Uterus (tissue), 3 donors: ENCODE measurements at regions not wholly inside any gene's neighbourhood (a gene's known extent, or its start where the extent isn't known, plus 50 kb on each side); places are given as distances from the start of the nearest gene placed in this dataset.

Experiments used
- DNase-seq, 2 donors: peaks; one replicate each; pipeline ENCODE4 v3.0.0-alpha.2; 2019 to 2020
- H3K27ac ChIP-seq, 2 donors: fragments of 200-600 bp; sonication (generic); 1 replicate in 1 of 2; 2 replicates in 1 of 2; pipeline ENCODE4 v1.5.1; 2016 to 2018
- H3K27me3 ChIP-seq, 2 donors: fragments of 200-600 bp; sonication (generic); one replicate each; pipeline ENCODE4 v1.5.1; 2018 to 2019; ENCODE audit warnings: control low read depth in 1 of 2
- H3K36me3 ChIP-seq, 2 donors: fragments of 200-600 bp; sonication (generic); one replicate each; pipeline ENCODE4 v1.5.1; 2019; ENCODE audit warnings: control low read depth in 1 of 2
- H3K4me1 ChIP-seq, 2 donors: fragments of 200-600 bp; sonication (generic); one replicate each; pipeline ENCODE4 v1.5.1; 2018 to 2019; ENCODE audit warnings: control low read depth in 1 of 2
- H3K4me3 ChIP-seq, 2 donors: fragments of 200-600 bp; sonication (generic); 1 replicate in 1 of 2; 2 replicates in 1 of 2; pipeline ENCODE4 v1.5.1; 2018 to 2019; ENCODE audit warnings: mild to moderate bottlenecking in 1 of 2
- H3K9me3 ChIP-seq, 2 donors: fragments of 200-600 bp; sonication (generic); one replicate each; pipeline ENCODE4 v1.5.1; 2019; ENCODE audit warnings: control low read depth in 1 of 2
- CTCF ChIP-seq, 4 experiments: fragments of 200-600 bp in 2 of 4; fragments of 450-650 bp in 2 of 4; sonication (generic) in 2 of 4; IDR thresholded peaks; one replicate each; pipeline ENCODE4 v1.5.1; 2016 to 2019; ENCODE audit warnings: antibody characterized with exemption in 4 of 4, mild to moderate bottlenecking in 2 of 4, moderate library complexity in 1 of 4
- POLR2A ChIP-seq, 2 donors: fragments of 450-650 bp; IDR thresholded peaks; one replicate each; pipeline ENCODE4 v1.6.1; 2016; ENCODE audit warnings: antibody characterized with exemption in 2 of 2, mild to moderate bottlenecking in 1 of 2, moderate library complexity in 1 of 2
- intact Hi-C: fragments of 100-400 bp; cut with DNase I; formaldehyde crosslinking; loops from one replicate; pipeline ENCODE4 v1.15.1; 2023; ENCODE audit warnings: low total_unique reads
- donor health status: DM: yes; HTN: yes; CAD: no.

- no peak for TF ChIP-seq POLR2A (IDR thresholded peaks at IDR 0.05)
- TF ChIP-seq CTCF (IDR thresholded peaks at IDR 0.05) = no peak
- Histone ChIP-seq H3K36me3 (no peaks in the 10 kb centered on the region), H3K27ac (no peak overlapping the region), H3K4me3 (no peak overlapping the region), H3K27me3 (no peaks in the 10 kb centered on the region), H3K4me1 (peaks cover 0 to 6% of the 10 kb centered on the region in 2 donors), H3K9me3 (no peaks in the 10 kb centered on the region)
- no peak for DNase-seq
- intact Hi-C loops = no loop called here
These were observed 327.4 kb downstream of the MN1 start for GRCh38 chr22:27474112-27474571.

- no peak overlapping the region for H3K27ac ChIP-seq
- TF ChIP-seq POLR2A (IDR thresholded peaks at IDR 0.05) = no peak
- no peak for TF ChIP-seq CTCF (IDR thresholded peaks at IDR 0.05)
- peaks cover 0 to 6% of the 10 kb centered on the region in 2 donors for H3K4me1 ChIP-seq
- peak; percentile 24 to 28 for DNase-seq
- no peaks in the 10 kb centered on the region for H3K27me3 ChIP-seq
- intact Hi-C loops = no loop called here
- no peak overlapping the region for H3K4me3 ChIP-seq
- no peaks in the 10 kb centered on the region for H3K9me3 ChIP-seq
- H3K36me3 ChIP-seq = no peaks in the 10 kb centered on the region
These were observed 326.6 kb downstream of the MN1 start for GRCh38 chr22:27474711-27475547.

- Histone ChIP-seq H3K9me3 (no peaks in the 10 kb centered on the region), H3K4me3 (no peak overlapping the region), H3K27me3 (no peaks in the 10 kb centered on the region), H3K27ac (no peak overlapping the region), H3K4me1 (peaks cover 0 to 6% of the 10 kb centered on the region in 2 donors), H3K36me3 (no peaks in the 10 kb centered on the region)
- TF ChIP-seq POLR2A (IDR thresholded peaks at IDR 0.05) = no peak
- no peak for TF ChIP-seq CTCF (IDR thresholded peaks at IDR 0.05)
- no peak for DNase-seq
- intact Hi-C loops = no loop called here
These were observed 326.0 kb downstream of the MN1 start for GRCh38 chr22:27475548-27475897.

GRCh38 chr22:27476318-27476717 lies 325.2 kb downstream of the MN1 start:
- no peak overlapping the region for H3K4me3 ChIP-seq
- intact Hi-C loops = no loop called here
- DNase-seq = no peak
- no peaks in the 10 kb centered on the region for H3K9me3 ChIP-seq
- no peaks in the 10 kb centered on the region for H3K27me3 ChIP-seq
- TF ChIP-seq POLR2A (IDR thresholded peaks at IDR 0.05) = no peak
- TF ChIP-seq CTCF (IDR thresholded peaks at IDR 0.05) = no peak
- peaks cover 0 to 6% of the 10 kb centered on the region in 2 donors for H3K4me1 ChIP-seq
- H3K27ac ChIP-seq = no peak overlapping the region
- no peaks in the 10 kb centered on the region for H3K36me3 ChIP-seq

- Histone ChIP-seq H3K27ac (no peak overlapping the region), H3K9me3 (no peaks in the 10 kb centered on the region), H3K4me1 (peaks cover 0 to 6% of the 10 kb centered on the region in 2 donors), H3K27me3 (no peaks in the 10 kb centered on the region), H3K4me3 (no peak overlapping the region), H3K36me3 (no peaks in the 10 kb centered on the region)
- DNase-seq = no peak
- TF ChIP-seq POLR2A (IDR thresholded peaks at IDR 0.05) (no peak), CTCF (IDR thresholded peaks at IDR 0.05) (no peak)
- intact Hi-C loops = no loop called here
These were observed 324.8 kb downstream of the MN1 start for GRCh38 chr22:27476729-27477128.
